ENCODE measurements at regions not wholly inside any gene's neighbourhood (a gene's known extent, or its start where the extent isn't known, plus 50 kb on each side); places are given as distances from the start of the nearest gene placed in this dataset.
"Not testable (repeated sequence)": the region's sequence is repeated elsewhere in the genome, so short reads cannot be mapped to it uniquely, and the experiment has no call there.

GRCh38 chr3:18531662-18532061 lies 106.5 kb upstream of the SATB1 start:
- in situ Hi-C loops (cut with MboI; ENCODE audit: low sequenced_read_pairs, unreplicated experiment) = no loop called here
- no peak for TF ChIP-seq CTCF (IDR thresholded peaks at IDR 0.05; ENCODE audit: borderline replicate concordance, control extremely low read depth, extremely low read depth, insufficient read depth, missing control alignments)
- no peak for DNase-seq (ENCODE audit: low spot score)

GRCh38 chr3:18529631-18530030 lies 104.5 kb upstream of the SATB1 start:
- in situ Hi-C loops (cut with MboI; ENCODE audit: low sequenced_read_pairs, unreplicated experiment) = no loop called here
- no peak for TF ChIP-seq CTCF (IDR thresholded peaks at IDR 0.05; ENCODE audit: borderline replicate concordance, control extremely low read depth, extremely low read depth, insufficient read depth, missing control alignments)

GRCh38 chr3:18527691-18528090 lies 102.6 kb upstream of the SATB1 start:
- DNase-seq (ENCODE audit: low spot score) = no peak
- TF ChIP-seq CTCF (IDR thresholded peaks at IDR 0.05; ENCODE audit: borderline replicate concordance, control extremely low read depth, extremely low read depth, insufficient read depth, missing control alignments) = no peak
- in situ Hi-C loops (cut with MboI; ENCODE audit: low sequenced_read_pairs, unreplicated experiment) = no loop called here

More at GRCh38 chr3:18529631-18530030, 104.5 kb upstream of the SATB1 start:
- no peak for DNase-seq (ENCODE audit: low spot score)

- DNase-seq (ENCODE audit: low spot score) = no peak
- TF ChIP-seq CTCF (IDR thresholded peaks at IDR 0.05; ENCODE audit: borderline replicate concordance, control extremely low read depth, extremely low read depth, insufficient read depth, missing control alignments) = no peak
- in situ Hi-C loops (cut with MboI; ENCODE audit: low sequenced_read_pairs, unreplicated experiment) = no loop called here
Measured at GRCh38 chr3:18526667-18527066, 101.5 kb upstream of the SATB1 start.

GRCh38 chr3:18516170-18516569 lies 91.0 kb upstream of the SATB1 start:
- in situ Hi-C loops (cut with MboI; ENCODE audit: low sequenced_read_pairs, unreplicated experiment); DNase-seq (ENCODE audit: low spot score): not testable (repeated sequence)

- TF ChIP-seq CTCF (IDR thresholded peaks at IDR 0.05; ENCODE audit: borderline replicate concordance, control extremely low read depth, extremely low read depth, insufficient read depth, missing control alignments) = no peak
- in situ Hi-C loops (cut with MboI; ENCODE audit: low sequenced_read_pairs, unreplicated experiment) = no loop called here
- DNase-seq (ENCODE audit: low spot score) = no peak
Measured at GRCh38 chr3:18513091-18513490, 88.0 kb upstream of the SATB1 start.

- DNase-seq (ENCODE audit: low spot score) = no peak
- TF ChIP-seq CTCF (IDR thresholded peaks at IDR 0.05; ENCODE audit: borderline replicate concordance, control extremely low read depth, extremely low read depth, insufficient read depth, missing control alignments) = no peak
- in situ Hi-C loops (cut with MboI; ENCODE audit: low sequenced_read_pairs, unreplicated experiment) = no loop called here
Measured at GRCh38 chr3:18512007-18512406, 86.9 kb upstream of the SATB1 start.

Measured in GM13976 (cell line).